HG03039 (cell line): ENCODE measurements at regions not wholly inside any gene's neighbourhood (a gene's known extent, or its start where the extent isn't known, plus 50 kb on each side); places are given as distances from the start of the nearest gene placed in this dataset.

Source experiments
- ATAC-seq: cut with Tn5 transposase; IDR thresholded peaks from one replicate; pipeline ENCODE4 v1.9.1; 2021; ENCODE audit warnings: mild to moderate bottlenecking, moderate library complexity; ENCODE audit not compliant: unreplicated experiment

- ATAC-seq, result no peak
These were observed 161.7 kb downstream of the OPA1 start for GRCh38 chr3:193754719-193755118.

- no peak for ATAC-seq
These were observed 163.5 kb downstream of the OPA1 start for GRCh38 chr3:193756536-193756935.

GRCh38 chr3:193757457-193757856 is 164.4 kb downstream of the OPA1 start:
- ATAC-seq, result no peak

- ATAC-seq, result no peak
These were observed 169.0 kb downstream of the OPA1 start for GRCh38 chr3:193761969-193762368.

- ATAC-seq, result no peak
These were observed 169.6 kb downstream of the OPA1 start for GRCh38 chr3:193762657-193763056.

- no peak for ATAC-seq
These were observed 172.0 kb downstream of the OPA1 start for GRCh38 chr3:193764959-193765358.

GRCh38 chr3:193767353-193768069 is 174.5 kb downstream of the OPA1 start:
- ATAC-seq, result no peak

- ATAC-seq, result no peak
These were observed 175.0 kb downstream of the OPA1 start for GRCh38 chr3:193768070-193768394.

GRCh38 chr3:193769437-193769836 is 176.4 kb downstream of the OPA1 start:
- no peak for ATAC-seq

- no peak for ATAC-seq
These were observed 178.1 kb downstream of the OPA1 start for GRCh38 chr3:193771011-193771652.

GRCh38 chr3:193771653-193772421 is 178.8 kb downstream of the OPA1 start:
- no peak for ATAC-seq

- no peak for ATAC-seq
These were observed 179.4 kb downstream of the OPA1 start for GRCh38 chr3:193772422-193772763.

- ATAC-seq, result no peak
These were observed 180.5 kb downstream of the OPA1 start for GRCh38 chr3:193773266-193774220.

- ATAC-seq, result no peak
These were observed 181.4 kb downstream of the OPA1 start for GRCh38 chr3:193774272-193774915.

GRCh38 chr3:193774916-193775285 is 181.9 kb downstream of the OPA1 start:
- ATAC-seq, result no peak

GRCh38 chr3:193775421-193776077 is 182.5 kb downstream of the OPA1 start:
- no peak for ATAC-seq

GRCh38 chr3:193776626-193777358 is 183.8 kb downstream of the OPA1 start:
- ATAC-seq, result no peak

- no peak for ATAC-seq
These were observed 184.5 kb downstream of the OPA1 start for GRCh38 chr3:193777524-193777923.

GRCh38 chr3:193778676-193779075 is 185.7 kb downstream of the OPA1 start:
- ATAC-seq, result no peak
